HG03095 (cell line): ENCODE measurements at regions not wholly inside any gene's neighbourhood (a gene's known extent, or its start where the extent isn't known, plus 50 kb on each side); places are given as distances from the start of the nearest gene placed in this dataset.

Experiments
- ATAC-seq: cut with Tn5 transposase; IDR thresholded peaks from one replicate; pipeline ENCODE4 v1.9.1; 2021; ENCODE audit warnings: moderate library complexity; ENCODE audit not compliant: unreplicated experiment

GRCh38 chr1:5661196-5662085 lies 330.8 kb downstream of the NPHP4 start:
- no peak for ATAC-seq

GRCh38 chr1:5660141-5660935 lies 331.9 kb downstream of the NPHP4 start:
- ATAC-seq = no peak

- ATAC-seq = no peak
Measured at GRCh38 chr1:5659606-5660005, 332.6 kb downstream of the NPHP4 start.

DNA sequence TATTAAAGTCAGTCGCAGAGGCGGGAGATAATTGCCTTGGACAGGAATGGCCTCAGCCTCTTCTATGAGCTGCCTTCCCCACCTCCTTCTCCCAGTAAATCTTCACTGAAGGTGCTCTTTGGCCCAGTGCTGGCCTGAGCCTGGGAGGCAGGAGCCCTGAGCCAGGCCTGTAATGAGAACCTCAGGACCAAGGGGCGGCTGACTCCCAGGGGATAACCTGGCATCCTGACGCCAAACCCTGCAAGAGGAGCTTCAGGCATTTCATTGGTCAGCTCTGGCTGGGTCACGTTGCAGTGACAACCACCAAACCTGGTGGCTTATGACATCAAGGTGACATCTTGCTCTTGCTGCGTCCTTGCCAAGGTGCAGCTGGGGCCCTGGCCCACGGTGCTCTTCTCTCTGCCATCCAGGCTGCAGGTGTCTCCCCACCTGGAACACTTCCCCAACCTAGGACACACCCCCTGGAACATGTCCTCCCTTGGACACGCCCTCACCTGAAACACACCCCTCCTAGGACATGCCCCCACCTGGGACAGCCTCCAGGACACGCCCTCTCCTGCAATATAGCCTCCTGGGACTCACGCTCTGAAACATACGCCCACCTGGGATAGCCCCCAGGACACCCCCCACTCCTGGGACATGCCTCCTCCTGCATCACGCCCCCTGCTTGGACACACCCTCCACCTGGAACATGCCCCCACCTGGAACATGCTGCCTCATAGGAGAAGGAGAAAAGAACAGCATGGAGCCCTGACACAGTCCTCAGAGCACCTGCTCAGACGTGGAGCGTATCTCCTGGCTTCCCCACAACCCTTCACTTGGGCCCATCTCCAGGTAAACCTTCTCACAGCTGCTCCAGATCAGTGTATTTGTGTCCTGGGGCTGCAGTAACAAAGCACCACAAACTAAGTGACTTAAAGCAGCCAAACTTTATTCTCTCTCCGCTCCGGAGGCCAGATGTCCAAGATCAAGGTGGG lies 333.6 kb downstream of the NPHP4 start:
- ATAC-seq = no peak

- ATAC-seq = no peak
Measured at GRCh38 chr1:5651964-5652821, 340.0 kb downstream of the NPHP4 start.

- no peak for ATAC-seq
Measured at GRCh38 chr1:5651473-5651872, 340.8 kb downstream of the NPHP4 start.

DNA sequence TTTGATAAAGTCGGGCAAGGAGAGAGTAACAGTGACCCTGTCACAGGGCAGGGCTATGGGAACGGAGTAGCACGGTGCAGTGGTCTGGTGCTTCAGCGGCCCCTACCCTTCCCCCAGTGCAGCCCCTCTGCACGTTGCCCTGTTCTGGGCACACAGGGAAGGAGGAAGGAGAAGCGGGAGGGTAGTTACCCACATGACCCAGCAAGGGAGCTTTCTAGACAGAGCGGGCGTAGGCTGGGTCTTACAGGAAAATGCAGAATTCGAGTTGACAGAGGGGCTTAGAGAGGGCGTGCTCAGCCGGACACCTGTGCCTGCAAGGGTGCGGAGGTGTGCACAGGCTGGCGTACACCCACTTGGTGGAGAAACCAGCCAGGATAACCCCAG lies 341.2 kb downstream of the NPHP4 start:
- ATAC-seq = no peak

DNA sequence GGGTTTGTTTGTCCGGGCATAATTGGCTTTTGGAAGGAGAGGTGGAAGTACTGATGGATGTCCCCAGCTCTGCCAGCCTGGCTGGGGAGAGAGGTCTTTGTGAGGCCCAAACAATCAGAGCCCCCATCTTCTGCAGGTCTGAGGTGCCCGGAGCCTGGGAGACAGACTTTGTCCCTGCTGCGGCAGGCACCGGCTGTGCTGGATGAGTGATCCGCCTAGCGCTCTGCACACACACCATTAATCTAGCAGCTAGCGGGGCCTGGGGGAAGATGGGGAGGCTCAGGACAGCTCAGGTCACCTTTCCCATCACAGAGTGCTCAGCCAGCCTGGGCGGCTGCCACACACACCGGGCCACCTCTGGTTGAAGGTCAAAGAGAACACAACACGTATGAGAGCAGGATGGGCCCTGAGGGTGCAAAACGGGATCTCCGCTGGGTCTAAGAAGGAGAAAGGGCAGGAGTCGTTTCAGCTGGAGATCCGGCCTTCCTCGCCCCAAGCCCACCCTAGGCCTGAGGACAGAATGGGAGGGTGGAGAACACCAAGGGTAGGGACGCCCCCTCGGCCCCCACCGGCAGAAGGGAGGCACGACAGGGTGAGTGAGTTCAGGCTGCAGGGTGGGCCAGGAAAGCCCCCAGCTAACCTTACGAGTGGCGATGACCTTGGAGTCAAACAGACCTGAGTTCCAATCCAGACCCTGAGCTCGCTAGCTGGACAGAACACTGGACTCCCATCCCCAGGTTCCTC lies 341.8 kb downstream of the NPHP4 start:
- ATAC-seq = no peak

- ATAC-seq = no peak
Measured at GRCh38 chr1:5649795-5650194, 342.4 kb downstream of the NPHP4 start.

DNA sequence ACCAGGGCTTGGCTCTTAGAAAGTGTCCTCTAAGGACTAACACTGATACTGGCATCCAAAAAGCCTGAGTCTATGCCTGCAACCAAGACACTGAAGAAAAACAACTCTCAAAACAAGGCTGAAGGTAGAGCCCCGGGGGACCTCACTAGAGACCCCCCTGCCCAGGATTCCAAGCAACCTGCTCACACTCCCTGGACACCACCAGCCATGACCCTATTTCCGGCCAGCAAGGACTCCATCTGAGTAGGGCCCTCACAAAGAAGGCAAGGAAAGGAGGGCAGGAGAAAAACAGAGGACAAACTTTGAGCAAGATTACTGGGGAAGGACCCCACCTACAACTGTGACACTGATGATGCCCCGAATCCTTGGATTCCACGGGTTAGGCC lies 343.1 kb downstream of the NPHP4 start:
- no peak for ATAC-seq

DNA sequence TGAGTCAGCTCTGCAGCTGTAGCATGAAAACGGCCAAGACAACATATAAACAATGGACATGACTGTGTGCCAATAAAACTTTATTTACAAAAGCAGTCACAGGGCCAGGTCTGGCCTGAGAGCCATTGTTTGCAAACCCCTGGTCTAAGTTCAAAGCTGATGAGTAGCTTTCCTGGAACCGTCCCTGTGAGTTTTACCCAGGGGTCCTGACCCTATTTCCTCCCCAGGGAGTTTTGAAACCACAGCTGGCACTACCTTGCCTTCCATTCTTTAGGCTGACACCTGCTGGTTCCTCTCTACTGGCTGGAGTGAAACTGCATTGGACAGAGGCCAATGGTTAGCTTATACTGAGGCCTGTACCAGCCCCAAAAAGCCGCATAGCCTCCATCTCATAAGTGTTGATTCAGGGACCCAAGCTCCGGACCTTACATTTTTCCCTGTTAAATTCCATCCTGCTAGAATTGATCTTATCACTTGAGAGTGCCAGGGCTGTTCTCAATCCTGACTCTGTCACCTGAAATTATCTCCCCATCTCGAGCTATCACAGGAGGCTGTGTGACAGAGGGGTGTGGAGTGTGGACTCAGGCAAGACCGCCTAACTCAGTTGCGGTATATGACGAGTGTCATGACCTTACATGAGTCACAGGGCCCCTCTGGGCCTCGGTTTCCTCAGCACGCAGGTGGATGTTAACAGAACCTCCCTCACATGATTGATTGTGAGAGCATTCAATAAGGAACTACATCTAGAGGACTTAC lies 343.6 kb downstream of the NPHP4 start:
- no peak for ATAC-seq

DNA sequence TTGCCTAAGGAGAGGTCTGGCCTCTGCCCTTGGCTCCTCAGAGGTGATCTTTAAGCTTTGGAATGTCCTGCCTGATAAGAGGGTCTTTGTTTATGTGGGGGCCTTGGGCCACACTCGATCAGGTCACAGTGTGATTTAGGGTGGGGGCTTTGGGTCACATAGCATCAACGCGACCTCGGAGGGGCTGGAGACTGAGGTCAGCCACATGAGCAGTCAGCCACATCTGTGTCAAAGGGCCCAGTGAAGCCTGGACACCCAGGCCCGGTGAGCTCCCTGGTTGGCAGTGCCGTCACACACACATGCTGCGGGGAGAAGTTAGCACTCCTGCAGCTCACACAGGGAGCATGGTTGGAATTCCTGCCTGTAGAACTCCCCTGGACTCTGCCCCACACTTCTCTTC lies 345.0 kb downstream of the NPHP4 start:
- no peak for ATAC-seq

DNA sequence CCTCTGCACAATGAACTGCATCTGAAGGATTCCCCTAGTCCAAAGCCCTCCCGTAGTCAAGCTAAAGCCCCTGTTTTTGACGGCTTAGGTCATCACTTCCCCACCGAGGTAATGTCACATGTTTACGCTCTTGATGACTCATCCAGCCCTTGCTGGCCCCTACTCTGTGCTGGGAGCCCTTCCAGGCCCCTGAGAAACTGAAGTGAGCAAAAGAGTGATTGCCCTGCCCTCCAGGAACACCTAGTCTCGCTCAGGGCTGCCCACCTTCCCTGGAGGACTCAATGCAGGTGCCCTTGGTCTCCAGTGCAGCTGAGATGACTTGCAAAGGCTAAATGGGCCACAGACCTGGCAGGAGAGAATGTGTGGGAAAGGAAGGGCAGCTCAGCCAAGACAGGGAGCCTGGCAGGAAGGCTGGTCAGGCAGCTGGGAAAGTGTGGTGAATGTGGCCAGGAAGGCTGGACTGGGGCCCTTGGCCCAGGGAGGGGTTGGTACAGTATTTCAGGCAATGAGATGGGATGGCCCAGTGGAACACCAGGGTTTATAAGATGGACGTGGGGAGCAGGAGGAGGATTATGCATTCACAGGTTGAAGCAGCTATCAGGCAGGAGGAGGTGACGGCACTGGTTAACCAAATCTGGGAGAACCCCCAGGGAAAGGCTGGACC lies 345.6 kb downstream of the NPHP4 start:
- no peak for ATAC-seq

DNA sequence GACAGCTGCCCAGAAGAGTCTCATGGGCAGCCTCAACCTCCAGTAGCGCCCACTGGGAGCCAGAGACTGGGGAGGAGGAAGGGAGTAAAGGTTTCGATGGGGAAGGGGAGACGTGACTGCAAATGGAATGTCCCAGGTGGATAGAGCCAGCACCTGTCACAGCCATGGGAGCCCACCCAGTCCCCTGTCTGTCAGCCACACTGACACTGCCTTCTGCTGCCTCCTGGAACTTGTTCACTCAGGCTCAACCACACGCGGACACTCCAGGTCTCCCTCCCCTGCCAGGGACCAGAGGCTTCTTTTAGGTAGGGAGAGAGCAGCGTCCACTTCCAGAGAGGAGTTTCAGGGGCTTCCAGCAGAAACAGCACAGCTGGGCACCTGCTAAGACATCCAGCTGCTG lies 346.3 kb downstream of the NPHP4 start:
- ATAC-seq = no peak

DNA sequence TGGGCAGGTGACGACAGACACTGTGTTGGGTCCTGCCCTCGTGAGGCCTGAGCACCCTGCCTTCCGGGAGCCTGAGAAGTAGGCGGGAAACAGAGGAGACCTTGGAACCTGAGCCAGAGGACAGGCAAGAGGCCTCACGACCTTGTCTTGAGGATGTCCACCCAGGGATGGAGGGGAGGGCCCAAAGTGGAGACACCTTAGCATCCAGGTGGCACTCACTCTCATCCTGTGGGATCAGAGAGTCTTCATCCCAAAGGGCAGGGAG lies 347.2 kb downstream of the NPHP4 start:
- ATAC-seq = no peak

DNA sequence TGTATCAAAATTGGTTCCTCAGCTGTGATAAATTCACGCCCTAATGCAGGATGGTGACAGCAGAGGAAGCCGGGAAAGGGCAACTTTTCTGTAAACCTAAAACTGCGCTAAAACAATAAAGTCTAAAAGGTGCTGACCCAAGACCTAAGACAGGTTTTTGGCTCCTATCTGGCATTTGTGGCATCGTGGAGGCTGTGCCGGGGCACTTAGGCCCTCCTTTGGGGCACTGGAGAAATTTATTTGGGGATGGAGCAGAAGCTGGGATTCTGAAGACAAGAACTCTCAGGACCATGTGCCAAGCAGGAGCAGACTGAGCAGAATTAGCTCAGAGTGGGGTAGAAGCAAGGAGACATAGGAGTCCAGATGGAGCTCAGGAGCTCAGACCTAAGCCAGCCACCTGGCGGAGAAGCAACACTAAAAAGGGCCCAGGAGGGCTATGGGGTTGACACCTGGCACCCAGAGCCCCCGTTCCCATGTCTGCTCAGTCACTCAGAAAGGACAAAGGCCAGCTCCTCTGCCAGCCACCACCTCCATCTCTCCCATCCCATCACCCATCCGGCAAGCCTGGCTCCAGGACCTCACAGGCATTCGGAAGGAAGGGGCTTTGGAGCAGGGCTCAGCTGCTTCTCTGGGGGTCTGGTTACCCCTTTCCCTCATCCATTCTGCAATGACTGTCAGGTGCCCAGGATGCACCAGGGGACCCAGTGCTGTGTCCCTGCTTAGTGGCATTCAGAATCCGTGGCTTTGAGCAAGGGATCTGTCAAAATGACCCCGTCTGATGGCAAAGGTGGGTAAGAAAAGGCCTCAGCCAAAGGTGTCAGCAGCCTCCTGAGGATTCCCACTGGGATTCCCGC lies 347.7 kb downstream of the NPHP4 start:
- no peak for ATAC-seq

DNA sequence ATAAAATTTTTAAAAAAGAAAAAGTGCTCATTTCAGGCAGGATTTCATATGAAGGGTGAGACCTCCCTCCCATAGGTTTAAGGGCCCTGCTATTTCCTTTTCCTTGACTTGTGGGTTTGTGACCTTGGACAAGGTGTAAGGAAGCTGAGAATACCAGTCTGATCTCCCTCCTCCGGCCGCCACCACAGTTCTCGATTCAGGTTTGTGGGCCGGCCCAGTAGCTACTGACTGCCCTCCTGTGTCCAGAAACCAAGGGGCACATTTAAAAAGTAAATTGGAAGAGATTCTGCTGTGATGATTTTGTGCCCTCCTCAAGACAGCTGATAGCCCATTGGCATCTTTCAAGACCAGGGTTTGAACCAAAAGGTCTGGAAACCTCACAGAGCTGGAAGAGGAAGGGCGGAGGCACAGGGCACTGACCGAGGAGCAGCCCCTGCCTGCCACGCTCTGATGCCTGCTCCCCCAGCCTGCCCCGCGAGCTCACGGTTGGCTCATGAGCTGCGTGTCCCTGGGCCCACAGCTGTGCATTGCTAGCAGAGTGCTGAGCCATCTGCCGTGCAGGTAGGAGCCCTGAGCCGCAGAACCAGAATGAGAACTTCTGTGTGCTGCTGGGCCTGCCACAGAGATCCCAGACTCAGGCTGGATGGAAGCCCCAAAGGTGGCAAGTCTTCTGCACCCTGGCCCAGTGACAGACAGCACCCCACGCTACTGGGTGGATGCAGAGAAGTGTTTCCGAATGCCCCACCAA lies 348.7 kb downstream of the NPHP4 start:
- no peak for ATAC-seq
